Left forelimb (tissue), 1 donor: ENCODE measurements at regions not wholly inside any gene's neighbourhood (a gene's known extent, or its start where the extent isn't known, plus 50 kb on each side); places are given as distances from the start of the nearest gene placed in this dataset.

Source experiments
- DNase-seq: peaks from one replicate; pipeline ENCODE4 v3.0.0-alpha.2; 2018; ENCODE audit warnings: low spot score

DNA sequence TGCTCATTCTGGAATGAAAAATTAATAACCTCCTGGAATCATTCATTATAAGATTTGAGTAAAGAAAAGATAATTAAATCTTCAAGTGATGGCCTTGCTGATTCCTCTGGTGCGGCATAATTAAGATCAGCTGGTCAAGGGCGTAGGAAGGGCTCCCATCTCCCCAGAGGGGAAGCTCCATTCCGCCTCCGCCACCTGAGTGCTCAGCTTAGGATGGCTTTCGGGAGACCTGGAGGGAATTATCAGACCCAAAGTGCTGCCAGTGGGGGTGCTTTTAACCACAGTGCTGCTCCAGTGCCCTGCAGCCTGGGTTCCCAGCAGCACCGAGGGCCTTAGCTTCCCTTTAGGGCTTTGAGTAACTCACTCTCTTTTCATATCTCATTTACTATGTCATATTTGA, 556.6 kb upstream of the RGMA start:
- no peak for DNase-seq

DNA sequence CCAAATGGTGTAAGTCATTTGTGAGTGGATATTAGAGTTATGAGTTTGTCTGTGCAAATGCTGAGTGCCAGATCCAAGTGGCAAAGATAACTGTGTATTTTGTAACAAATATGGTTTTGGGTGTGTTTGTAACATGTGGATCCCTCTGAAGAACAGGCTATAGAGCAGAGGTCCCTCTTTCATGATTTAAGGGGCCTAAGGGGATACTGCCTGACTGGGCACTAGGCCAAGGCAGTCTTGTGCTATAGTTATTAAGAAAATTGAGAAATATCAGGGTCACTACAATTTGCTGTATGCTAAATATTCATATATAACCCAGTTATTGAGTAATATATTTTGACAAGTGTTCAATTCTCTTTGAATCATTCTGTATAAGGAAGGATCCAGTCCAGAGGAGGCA, 555.6 kb upstream of the RGMA start:
- no peak for DNase-seq

DNA sequence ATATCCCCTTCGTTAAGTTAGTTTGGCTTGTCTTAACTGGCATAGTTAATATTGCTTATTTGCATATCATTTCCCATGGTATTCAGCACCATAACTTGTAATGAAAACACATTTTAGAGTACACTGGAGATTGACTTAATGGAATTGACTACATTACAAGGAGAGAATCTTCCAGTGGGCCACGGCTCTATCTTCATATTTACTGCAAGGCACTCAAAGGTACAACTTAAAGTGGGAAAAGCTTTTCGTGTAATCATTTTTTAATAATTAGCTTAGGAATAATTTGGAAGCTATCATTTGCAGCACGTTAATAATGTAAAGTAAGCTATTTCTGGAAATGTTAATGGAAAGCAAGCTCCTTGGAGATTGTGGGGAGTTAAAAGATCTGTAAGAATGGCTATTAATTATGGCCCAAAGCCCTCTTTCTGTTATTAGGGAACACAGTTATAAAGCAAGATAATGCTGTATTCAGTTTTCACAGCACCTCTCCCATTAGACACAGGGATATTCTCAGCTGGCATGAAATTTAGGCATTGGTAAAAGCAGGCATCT, 551.5 kb upstream of the RGMA start:
- no peak for DNase-seq

DNA sequence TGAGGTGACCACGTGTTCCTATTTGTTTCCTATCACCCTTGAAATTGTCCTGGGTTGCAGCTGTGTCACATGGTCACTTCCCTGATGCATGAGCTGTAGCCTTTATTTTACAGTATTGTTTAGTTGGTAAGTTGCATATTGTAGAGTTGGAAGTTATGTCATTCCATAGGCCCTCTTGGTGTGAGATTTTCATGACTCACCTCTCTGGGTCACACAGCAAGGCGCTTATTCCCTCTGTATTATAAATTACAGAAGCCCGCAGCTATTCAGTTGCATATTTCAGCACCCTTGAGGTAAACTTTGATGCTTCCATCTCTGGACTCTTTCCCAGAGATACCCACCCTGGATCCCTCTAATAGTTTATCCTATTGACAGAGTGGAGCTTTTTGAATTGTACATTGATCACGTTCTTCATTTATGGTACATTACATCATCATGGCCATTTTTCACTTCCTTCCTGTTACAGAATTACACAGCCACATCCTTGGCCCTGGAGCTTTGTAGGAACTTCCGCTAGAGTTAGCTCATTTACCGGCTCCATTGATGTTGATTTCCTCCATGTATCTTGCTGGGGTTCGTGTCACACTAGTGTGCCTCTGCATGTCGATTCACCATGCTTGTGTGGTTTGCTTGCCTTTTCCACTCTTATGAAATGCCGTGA, 543.1 kb upstream of the RGMA start:
- no peak for DNase-seq

DNA sequence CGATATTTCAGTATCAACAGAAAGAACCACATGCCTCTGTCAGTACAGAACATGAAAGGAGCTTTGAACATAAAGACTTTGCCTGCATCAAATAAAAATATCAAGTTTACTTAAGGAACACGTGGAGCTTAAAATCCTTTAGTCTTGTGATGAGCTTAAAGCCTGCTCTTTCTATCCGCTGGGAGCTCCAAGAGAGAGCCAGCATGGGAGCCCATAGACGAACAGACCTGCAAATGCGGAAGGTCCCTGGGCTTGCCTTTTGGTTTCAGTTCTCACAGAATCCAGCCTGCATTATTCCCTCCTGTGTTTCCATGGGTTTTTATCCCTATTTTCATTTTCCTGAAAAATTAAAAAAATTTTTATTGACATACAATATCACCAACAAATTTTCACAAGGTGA, 530.6 kb upstream of the RGMA start:
- DNase-seq, result no peak

DNA sequence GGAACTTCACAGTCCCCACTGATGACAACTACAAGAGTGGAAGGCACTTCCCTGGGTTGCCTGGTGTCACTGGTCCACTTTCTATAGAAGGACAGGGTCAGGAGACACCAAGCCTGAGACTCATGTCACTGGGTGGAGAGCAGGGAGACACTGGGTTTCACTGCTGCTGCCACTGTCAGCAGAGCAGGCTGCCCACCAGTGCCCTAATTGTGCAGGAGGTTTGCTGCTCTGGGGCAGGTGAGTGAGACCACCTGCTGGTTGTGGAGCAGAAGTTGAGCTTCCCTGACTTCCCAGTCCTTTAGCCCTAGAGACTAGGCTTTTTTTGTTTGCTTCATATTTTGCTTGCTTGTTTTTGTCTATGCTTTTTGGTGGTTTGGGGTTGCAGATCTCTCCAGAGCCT, 528.4 kb upstream of the RGMA start:
- DNase-seq, result no peak

DNA sequence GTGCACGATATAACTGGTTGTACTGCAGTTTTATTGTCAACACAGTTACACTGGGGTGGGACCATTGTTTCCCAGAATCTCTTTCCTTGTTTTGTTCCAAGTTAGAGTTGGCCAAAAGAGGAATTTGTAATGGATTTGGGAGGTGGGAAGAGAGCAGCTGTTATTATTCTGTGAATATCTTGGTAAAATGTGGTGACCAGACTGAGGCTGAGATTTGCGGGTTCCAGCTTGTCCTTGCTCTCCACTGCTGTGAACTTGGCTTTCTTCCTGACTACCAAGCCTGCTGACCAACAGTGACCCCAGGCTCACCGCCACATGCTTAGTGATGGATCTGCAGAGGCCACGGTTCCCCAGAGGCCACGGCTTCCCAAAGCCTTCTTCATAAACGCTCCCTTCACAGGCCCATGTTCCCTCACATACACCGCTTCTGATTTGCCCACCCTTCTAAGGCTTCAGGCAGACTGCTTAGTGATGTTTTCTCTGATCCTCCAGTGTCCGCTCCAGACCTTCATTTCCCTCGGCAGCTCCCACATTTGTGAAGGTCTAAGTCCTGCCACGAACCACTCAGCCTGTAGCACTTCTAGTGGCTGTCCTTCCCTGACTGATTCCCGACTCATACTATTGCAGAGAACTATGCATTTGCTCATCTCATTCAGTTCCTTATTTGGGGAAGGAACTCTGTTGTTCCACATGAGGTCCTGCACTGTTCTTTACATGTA, 525.5 kb upstream of the RGMA start:
- no peak for DNase-seq

DNA sequence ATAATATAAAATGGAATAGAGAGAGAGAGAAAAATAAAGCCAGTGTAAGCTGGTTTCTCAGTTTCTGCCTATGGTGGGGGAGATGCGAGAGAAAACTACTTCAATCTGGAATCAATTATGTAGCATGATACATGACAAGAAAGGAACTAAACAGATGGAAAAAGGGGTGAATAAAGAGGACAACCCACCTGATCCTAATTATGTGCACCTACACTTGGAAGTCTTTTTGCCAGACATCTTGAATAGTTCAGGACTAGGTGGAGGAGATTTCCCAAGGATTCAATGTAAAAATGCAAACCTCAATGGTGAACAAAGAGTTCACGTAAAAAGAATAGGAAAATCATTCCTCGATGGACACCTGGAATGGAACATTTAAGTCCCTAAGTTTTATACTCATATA, 524.4 kb upstream of the RGMA start:
- no peak for DNase-seq

DNA sequence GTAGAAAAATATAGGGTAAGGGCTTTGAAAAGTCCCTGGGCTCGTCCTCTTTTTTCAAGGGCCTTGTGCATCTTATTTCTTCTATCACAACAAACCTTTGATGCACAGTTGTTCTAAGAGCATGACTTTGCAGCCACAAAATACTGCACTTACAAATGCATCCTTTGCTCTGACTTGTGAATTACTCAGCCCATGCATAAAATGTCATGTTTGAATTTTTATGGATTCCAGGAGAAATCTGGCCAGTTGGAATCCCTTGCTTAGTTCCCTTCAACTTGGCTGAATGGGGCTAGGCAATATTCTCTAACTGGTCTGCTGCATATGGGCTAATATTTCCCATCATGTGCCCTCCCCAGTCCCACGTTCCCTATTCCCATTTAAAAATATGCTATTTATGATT, 523.9 kb upstream of the RGMA start:
- DNase-seq, result no peak

DNA sequence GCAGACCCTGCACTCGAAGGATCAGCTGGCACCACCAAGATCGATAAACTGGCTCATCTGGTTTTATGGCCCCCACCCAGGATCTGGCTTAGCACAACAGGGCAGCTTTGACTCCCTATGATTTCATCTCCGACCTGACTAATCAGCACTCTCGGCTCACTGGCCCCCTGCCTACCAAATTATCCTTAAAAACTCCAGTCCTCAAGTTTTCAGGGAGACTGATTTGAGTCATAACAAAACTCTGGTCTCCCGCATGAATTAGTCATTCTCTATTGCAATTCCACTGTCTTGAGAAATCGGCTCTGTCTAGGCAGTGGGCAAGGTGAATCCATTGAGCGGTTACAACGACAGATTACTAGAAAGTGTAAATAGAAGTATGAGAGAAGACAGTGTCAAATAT, 521.9 kb upstream of the RGMA start:
- no peak for DNase-seq

DNA sequence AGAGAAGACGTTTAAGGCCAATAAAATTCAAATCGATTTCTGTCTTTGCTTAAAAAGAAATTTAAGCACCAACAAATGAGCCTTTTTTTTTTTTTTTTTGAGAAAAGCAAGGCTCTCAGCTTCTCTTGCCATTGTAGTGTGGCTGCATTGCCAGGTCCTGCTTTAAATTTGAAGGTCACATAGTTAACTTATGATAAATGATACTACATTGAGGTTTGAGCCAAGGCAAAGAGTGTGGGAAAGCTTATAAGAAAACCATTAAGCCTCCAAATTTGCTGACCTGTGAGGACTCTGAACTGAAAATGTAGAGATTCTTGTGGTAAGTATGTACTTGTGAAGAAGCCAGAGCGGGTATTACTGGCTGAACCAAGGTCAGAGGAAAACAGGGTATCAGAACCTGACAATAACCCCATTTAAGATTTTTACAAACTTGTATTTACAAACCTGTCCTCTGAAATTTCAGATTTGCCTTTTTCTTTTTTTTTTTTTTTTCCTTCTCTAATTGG, 519.7 kb upstream of the RGMA start:
- DNase-seq, result no peak

DNA sequence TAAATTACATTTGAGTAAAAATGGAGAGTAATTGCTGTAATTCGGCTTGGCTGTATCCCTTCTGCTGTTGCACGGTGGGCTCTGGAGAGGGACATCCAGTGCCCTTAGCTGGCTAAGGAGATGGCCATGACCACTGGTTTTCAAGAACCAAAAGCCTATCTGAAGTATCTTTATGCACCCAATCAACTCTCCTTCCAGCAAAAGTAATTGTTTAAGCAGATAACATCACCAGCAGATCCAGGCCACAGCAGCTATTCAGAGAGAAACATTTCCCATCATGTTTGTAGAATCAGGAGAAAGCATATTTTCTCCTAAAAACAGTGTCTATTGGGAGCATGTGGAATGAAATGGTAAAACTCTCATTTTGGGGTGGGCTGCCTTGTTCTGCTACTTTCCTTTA, 514.5 kb upstream of the RGMA start:
- DNase-seq, result no peak

DNA sequence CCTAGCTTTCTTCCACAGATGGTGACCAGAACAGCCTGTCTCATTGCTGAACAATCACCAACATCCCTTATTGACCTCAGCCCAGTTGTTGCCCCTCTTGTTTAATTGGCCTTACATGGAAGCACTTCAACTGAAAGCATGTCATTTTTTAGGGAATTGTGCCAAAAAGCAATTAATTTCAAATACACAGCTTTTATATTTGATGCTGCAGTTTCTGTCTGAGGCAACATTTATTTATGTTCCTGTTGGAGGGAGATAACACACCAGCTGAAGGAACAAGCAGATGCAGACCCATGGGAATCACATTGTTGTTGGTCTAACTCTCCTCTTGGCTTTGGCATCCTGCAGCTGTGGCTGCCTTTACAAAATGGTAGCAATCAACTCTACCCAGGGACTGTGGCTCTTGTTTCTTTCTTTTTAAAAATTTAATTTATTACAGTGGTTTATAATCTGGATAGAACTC, 498.1 kb upstream of the RGMA start:
- DNase-seq, result no peak

DNA sequence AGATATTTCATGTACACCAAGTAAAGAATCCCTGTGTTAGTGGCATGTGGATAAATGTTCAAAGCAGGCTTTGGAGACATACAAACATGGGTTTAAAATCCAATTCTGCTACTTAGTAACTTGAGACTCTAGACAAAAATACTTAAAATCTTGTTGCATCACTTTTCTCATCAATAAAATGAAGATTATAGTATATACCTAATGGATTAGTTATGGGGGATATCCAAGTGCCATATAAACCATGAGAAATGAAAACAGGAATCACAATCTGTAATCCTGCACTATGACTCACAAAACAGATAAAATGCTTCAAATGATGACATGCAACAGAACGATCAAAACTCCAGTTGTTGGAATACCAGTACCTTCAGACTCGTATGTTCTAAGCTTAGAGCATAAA, 496.0 kb upstream of the RGMA start:
- no peak for DNase-seq

DNA sequence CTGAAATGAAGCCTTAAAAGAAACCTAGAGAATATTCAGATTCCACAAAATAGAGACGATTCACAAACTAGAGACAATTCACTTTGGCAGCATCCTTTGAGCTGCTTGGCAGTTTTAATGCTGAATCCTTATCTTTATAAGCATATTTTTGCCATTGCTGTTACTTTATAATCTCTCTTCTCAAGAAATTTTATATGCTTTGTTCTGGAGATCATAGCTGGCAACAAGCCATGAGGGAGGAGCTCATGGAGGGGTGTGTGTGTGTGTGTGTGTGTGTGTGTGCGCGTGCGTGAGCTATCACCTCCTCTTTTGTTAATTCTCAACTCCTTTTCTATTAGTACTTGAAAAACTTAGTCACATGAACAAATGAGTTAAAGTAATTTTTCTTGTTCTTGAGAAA, 495.0 kb upstream of the RGMA start:
- no peak for DNase-seq

DNA sequence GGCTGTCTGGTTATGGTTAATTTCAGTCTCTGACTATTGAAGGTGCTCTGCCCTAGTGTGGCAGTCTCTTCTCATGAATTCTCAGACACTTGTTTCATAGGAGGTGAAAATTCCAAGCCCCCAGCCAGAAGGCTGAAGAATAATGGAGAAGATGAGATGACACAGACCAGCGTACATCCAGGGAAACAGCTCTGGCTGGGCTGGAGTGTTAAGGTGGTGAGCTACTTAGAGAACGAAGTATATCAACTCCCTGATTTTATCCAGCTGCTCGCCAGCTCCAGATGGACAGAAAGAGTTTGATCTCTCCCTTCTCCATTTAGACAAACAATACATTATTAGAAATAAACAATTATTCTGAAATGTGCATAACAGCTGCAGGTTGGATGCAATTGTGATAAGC, 494.5 kb upstream of the RGMA start:
- no peak for DNase-seq

DNA sequence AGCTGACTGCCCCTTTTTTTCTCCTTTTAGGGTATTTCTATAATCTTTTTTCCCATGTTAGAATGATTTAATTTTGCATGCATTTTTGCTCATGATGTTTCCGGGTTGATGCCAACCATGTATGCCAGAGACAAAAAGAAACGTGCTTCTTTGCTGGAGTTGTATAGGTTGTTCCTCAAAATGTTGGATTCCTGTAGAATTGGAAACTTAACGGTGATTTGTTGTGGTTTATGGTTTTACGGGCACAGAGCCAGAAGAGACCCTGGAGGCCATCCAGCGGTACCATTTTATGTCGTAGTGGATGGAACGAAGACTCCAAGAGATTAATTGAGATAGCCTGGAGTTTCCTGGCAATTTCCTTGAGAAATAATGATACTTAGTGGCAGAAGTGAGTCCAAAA, 481.5 kb upstream of the RGMA start:
- no peak for DNase-seq

DNA sequence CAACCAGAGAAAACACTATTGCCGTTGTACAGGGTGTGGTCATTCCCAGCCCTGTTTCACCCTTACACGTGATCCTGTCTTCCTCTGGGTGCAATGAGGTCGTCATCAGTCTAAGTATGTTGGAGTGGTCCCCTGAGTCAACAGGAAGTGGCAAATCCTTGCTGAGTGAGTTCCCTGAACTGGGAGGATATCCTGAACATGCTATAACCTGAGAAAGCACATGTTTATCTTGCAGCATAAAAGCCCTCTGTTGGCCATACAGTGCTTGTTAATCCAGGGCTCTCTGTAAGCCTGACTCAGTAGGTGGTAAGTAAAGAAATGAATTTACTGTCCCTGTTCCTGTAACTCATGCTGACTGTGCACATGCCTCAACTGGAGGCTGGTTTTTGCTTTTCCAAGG, 477.8 kb upstream of the RGMA start:
- DNase-seq, result no peak

DNA sequence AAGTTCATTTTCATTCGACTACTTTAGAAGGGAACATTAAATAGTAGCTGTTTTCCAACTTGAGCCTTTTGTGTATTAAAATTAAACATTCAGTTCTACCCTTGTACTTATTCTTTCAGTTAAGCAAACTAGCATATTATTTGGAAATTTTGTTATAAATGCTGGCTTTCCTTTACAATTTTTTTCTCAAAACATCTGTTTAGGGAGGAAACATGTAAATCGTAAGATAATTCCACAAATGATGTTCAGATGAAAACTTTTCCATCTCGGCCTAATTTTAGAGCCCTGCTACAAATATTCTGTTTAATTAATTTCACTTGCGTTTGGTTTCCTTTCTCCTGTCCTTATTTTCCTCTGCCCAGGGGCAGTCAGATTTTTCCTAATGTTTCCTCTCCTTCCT, 476.2 kb upstream of the RGMA start:
- no peak for DNase-seq

DNA sequence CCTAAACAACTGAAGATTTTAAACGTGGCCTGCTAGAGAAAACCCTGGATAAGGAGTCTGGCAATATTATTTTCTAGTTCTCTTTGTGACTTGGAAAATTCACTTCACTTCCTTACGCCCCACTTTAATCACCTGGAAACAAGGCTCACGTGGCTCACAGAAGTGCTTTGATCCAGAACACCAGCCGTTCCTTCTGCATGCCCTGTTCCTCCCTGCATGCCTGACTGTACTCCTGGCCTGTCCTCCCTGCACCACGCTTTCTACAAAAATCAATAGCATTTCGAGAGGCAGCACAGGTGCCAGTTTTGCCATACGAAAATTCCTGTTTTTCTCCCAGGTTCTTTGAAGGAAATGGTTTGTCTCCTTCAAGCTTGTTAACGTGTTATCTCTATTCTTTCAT, 474.2 kb upstream of the RGMA start:
- no peak for DNase-seq

DNA sequence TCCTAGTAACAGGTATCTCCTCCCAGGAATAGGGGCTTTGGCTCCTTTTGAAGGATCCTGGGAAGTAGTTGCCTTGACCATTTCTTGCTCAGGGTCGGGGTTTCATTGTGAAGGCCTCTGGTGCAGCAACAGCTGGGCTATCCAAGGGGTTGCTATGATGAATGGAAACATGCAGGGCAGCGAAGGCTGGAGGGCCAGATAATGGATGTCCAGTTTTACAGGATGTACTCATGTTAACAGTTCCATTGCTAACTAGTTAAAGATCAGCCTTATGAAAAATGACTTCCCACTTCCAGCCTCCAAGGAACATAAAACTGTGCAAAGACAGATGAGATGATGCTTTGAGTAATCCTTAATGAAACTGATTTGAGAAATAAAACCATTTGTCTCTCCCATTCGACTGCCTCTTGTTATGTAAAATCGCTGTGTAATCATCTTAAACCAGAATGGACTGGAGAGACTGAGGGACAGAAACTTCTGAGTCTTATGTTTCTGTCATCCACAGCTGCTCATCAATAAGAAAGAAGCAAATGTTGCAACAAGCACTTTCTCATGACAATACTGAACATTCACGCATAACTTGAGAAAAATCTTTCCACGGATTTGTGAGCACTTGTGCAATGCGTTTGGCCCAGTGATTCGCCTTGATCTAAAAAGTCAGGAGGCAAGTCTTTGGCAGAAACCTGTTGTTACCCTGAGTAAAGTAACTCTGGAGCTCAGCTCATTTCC, 473.5 kb upstream of the RGMA start:
- no peak for DNase-seq

DNA sequence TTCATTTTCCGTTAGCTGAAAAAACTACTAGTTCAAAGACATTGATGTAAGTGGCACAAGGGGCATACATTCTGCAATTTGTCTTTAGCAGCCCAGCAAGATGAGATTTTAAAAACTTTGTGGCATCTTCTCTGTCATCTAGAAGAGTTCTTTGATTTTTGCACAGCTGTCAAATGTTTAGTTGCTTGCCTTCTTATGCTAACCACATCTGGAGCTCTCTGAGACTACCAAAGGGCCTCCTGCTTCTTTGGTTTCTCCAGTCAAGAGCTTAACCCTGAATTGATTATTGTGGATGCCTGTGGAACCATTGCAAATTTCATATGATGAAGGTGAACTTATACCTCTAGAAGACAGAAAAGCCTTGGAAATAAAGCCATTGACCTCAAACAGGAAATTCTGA, 468.7 kb upstream of the RGMA start:
- no peak for DNase-seq
